NCI-H2029 (cell line): ENCODE measurements at regions not wholly inside any gene's neighbourhood (a gene's known extent, or its start where the extent isn't known, plus 50 kb on each side); places are given as distances from the start of the nearest gene placed in this dataset.
"Not testable (repeated sequence)": the region's sequence is repeated elsewhere in the genome, so short reads cannot be mapped to it uniquely, and the experiment has no call there.

Experiments used
- DNase-seq: peaks from one replicate; lab custom pipeline; 2025; lab: John Stamatoyannopoulos, UW

DNA sequence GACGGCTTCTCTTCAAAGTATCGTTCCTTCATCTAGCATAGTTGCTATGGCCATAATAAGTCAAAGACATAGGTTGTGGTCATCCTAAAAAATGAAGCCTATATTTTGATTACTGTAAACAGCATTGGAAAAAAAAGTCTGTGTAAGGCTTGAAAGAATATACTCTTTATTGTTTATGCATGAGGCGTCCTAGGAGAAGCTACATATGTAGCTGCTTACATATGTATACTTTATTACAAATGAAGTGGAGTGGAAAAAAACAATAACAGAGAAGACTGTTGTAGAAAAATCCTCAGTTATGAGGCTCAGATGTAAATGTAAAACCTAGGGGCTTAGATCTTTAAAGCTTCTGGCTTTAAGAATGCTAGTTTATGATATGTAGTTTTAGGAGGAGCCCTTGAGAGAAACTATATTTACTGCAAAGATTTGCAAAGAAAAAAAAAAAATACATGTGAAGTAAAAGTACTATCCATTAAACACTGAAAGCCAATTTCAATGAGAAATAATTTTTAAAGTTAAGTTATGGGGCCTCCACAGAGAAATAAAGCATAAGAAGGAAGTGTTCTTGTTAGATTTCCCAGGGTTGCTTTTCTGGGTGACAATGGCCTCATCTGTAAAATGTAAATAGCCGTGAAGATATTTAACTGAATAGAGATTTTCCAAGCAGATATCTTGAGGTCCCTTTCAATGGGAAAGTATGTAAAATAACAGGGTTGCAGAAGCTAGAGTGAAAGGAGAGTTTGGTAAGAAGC, 598.2 kb downstream of the TRIML1 start:
- no peak for DNase-seq

DNA sequence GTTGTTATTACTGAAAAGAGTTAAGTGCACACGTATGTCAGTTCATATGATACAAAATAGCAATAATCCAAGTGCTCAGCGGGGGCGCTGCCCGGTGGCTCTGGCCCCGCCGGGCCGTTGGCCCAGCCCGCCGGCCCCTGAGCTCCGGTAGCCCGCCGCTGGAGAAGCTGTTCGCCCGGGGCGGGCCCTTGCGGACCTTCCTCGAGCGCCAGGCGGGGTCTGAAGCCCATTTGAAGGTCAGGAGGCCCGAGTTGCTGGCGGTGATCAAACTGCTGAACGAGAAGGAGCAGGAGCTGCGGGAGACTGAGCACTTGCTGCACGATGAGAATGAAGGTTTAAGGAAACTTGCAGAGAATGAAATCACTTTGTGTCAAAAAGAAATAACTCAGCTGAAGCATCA, 599.0 kb downstream of the TRIML1 start:
- not testable (repeated sequence) for DNase-seq

DNA sequence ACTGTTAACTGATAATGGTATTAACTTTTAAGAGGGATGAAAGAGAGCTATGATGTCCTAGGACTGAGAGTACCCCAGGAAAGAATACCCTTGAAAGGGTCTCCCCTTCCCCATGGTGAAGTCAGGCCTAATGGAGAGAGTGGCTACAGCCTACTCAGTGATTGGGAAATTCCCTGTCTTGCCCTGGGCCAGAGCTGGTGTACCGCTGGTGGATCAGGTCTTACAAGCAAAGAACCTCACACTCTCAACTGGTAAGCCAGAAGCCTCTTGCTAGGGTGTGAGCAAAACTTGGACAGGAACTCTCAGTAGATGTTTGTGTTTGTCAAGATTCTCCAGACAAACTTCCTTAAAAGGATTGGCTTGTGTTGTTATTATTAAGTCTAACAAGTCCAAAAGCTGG, 600.9 kb downstream of the TRIML1 start:
- DNase-seq: not testable (repeated sequence)

DNA sequence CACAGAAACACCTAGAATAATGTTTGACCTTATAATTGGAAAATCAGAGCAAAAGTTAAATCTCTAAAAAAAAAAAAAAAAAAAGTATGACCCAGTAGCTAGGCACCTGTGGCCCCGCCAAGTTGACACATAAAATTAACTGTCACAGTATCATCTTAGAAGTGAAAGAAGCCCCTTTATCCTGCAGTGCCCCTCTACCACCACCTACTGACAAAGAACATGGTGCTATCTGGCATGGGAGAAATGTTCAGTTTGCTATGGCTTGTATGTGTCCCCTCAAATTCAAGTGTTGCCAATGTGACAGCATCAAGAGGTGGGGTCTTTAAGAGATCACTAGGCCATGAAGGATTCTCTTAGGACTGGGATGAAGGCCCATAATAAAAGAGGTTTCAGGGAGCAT, 601.5 kb downstream of the TRIML1 start:
- not testable (repeated sequence) for DNase-seq

DNA sequence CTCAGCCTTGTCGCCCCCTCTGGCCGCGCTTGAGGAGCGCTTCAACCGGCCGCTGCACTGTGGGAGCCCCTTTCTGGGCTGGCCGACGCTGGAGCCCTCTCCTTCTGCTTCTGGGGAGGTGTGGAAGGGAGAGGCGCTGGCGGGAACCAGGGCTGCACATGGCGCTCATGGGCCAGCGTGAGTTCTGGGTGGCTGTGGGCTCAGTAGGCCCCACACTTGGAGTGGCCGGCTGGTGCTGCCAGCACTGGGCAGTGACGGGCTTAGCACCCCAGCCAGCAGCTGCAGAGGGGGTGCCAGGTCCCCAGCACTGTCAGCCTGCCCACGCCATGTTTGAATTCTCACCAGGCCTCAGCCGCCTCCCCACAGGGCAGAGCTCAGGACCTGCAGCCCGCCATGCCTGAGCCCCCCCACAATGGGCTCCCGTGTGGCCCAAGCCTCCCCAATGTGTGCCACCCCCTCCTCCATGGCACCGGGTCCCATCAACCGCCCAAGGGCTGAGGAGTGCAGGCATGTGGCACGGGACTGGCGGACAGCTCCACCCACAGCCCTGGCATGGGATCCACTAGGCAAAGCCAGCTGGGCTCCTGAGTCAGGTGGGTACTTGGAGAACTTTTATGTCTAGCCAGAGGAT, 615.2 kb downstream of the TRIML1 start:
- no peak for DNase-seq

DNA sequence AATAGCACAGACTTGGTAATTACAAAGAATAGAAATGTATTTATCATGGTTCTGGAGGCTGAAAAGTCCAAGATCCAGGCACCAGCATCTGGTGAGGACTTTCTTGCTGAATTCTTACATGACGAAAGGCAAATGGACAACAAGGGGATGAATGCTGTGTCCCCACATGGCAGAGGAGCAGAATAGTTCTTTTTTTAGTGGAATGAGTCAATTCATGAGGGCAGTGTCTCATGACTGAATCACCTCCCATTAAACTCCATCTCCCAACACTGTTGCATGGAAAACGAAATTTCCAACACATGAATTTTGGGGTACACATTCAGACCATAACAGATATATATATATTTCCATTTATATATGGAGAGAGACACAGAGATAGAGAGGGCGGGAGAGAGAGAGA, 628.3 kb downstream of the TRIML1 start:
- DNase-seq: no peak

DNA sequence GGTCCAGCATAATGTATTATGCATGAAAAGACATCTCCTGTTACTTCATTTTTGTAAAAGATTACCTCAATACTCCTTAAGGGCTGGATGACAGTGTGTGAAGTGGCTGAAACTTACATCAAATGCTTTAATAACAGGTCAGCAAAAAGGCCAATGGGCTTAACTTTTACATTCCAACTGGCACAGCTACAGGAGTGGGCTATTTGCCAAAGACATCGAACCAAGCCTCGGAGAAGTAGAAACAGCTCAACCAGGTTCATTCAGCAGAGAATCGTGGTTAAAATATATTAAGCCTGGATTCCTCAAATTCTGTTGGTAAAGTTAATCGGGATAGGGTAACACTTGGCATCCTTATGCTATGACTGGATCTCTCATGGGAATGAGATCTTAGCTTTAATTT, 639.7 kb downstream of the TRIML1 start:
- DNase-seq: no peak

DNA sequence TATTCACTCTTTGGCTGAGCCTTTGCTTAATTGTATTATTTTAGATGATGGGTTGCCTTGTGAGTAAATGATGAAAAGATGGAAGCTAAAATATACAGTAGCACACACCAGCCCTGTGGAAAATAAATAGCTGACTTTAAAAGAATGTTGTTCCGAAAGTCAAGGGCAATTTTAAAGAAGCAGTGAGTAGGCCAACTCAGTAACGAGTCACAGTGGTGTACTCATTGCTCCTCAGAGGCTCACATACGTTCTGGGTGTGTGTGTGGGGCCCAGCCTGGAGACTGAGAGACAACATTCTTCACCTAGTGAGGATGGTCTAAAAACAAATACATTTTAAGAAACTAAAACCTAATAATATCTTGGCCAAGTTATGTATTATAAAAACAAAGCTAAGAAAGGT, 640.3 kb downstream of the TRIML1 start:
- DNase-seq: no peak

DNA sequence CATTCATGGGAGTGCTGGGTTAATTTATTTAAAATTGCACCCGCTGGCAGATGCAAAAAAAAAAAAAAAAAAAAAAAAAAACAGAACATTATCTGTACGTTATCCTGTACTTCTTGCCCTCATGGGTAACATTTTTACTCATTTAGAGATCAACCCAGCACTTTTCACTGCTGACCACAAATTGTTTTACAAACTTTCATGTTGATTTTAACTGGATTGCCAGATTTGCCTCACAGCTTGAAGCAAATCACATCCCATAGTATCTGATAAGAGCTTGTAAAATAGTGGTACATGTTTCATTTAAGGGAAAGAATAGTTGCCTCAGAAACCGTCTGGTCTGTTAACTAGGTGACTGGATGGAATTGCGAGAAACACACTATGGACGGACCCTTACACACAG, 640.8 kb downstream of the TRIML1 start:
- DNase-seq: no peak

DNA sequence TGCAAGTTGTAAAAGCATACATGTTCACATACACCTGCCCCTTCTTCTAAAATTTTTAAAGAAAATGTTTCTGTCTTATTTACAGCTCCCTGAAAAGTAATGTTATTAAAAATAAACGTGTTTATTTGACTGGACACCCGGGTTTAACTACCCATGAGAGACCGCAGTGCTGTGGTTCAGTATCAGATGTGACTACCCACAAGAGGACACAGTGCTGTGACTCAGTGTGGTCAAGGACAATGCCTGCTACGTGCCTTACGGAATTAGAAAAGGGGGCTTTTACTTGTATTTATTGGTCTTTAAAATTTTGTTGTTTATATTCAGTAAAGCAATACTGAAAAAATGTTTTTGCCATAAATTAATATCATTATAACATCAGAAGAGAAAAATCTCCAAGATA, 641.4 kb downstream of the TRIML1 start:
- no peak for DNase-seq

DNA sequence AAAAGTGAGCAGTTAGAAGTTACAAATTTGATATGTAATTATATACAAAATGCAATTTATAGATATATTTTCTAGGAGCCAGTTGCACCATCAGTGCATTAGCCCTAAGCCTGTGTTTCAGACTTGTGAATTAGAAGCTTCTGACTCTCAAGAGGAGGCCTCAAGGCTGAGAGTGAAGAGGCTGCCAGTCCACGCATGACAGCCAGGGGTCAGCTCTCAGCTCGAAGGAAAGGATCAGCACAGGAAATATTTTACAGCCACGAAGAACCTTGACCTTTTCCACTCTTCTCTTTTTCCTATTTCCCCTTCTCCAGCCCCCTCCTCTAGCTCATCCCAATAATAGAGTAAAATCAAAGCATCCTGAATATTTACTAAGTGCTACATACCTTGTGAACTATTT, 642.4 kb downstream of the TRIML1 start:
- DNase-seq: no peak

DNA sequence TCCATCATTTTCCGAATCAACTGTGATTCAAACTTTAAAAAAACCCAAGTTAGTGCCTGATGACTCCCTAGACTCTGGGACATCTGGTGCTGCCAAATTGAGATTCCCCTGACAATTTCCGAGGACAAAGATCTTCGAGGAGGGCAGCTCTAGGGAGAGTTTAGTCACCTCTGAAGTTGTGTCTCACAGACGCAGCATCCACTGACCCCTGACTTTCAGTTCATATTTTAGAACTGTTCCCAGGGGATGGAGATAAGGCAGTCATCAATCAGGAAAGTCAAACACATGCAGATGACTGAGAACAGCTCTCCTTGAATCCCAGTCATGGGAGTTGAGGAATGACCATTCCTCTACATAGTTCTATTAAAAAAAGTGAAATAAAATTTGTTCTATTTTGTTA, 643.9 kb downstream of the TRIML1 start:
- DNase-seq: no peak

DNA sequence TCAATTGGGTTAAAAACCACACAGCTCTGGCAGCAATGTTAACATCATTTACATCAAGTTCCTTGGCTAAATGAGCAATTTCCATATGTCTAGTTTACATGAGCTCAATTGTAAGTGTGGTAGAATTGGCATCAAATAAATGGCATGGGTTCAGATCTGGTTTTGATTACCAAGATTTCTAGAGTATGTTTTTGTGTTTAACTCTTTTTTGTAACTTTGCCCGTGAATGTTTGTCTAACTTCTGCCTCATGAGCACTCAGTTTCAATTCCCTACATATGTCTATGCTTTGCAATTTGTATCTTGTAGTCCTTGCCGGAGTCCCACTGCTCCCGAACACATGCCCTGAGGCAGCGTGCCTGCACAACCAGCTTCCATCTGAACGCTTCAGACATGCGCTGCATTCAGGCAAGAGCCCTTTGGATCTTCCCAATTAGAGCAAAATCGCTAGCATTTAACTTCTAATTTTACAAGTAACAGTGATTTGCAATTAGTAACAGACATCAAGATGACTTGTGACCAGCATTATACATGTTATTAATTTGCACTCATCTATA, 644.4 kb downstream of the TRIML1 start:
- no peak for DNase-seq

DNA sequence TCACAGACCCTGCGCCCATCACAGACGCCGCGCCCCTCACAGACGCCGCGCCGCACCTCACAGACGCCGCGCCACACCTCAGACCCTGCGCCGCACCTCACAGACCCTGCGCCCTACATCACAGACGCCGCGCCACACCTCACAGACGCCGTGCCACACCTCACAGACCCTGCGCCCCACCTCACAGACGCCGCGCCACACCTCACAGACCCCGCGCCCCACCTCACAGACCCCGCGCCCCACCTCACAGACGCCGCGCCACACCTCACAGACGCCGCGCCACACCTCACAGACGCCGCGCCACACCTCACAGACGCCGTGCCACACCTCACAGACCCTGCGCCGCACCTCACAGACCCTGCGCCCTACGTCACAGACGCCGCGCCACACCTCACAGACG, 657.4 kb downstream of the TRIML1 start:
- not testable (repeated sequence) for DNase-seq

DNA sequence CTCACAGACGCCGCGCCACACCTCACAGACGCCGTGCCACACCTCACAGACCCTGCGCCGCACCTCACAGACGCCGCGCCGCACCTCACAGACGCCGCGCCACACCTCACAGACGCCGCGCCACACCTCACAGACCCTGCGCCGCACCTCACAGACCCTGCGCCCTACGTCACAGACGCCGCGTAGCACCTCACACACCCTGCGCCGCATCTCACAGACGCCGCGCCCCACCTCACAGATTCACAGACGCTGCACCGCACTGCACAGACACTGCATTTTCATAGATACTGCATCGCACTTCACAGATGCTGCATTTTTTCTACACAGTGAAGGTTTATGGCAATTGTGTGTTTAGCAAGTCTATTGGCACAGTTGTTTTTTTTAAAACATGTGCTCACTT, 657.8 kb downstream of the TRIML1 start:
- DNase-seq: not testable (repeated sequence)

DNA sequence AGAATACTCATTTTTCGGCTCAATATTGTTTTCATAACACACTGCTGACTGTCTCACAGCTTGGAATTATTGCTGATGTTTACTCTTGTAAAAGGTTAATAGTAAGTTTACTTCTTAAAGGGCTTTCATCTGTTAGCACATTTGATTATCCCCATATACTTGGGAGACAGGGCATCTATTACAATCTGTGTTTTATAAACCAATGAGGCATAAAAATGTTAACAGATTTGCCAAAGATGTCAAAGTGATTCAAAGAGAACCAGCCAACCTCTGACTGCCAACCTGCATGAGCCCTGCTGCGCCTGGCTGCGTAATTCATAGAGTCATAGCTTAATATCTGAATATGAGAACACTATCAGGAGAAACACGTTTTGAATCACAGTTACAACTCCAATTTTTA, 665.6 kb downstream of the TRIML1 start:
- DNase-seq: no peak

DNA sequence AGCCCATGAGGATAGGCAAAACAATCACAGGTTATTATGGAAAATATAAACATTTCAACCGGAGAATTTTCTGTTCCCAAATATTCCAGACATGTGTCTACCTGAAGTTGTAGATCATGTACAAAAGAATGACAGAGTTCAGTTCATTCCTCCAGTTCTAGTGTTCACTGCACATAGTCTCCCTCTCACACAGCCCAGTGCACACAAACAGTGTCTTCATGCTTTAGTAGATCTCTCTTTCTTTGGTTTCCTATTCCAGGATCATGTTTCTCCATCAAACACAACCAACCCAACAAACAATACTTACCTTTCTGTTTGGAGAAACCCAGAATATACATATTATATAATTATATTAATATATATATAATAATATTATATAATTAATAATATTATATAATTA, 671.9 kb downstream of the TRIML1 start:
- no peak for DNase-seq

DNA sequence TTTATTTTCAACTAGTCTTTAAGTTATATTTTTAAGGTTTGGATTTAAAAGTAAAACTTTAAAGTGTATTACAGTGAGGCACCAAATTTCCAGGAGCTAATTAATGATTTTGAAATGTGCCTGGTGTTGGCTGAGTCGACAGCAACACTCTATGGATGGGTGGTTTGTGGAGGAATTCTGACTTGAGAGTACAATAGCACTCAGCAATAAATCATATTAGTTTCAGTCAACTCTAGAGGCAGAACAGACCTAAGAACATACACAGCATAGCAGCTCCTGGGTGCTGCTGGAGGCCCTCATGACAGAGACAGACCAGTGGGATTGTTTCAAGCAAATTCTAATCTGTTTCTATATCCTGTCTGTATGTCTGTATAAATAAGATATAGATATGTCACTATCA, 673.4 kb downstream of the TRIML1 start:
- no peak for DNase-seq

DNA sequence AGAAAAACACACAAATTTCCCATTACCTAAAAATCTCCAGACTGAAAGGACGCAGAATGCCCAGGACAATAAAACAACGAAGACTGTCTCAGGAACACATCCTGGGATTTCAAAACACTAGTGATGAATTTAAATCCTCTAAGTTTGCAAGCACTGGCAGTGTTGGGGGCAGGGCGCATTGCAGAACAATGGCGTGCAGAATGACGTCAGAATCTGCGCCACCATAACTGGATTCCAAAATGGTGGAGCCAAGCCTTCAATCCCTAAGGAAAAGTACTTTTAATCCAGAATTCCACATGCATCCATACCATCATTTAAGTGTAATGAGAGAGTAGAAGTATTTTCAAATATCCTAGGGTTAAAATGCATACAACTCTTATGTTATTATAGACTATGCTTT, 679.1 kb downstream of the TRIML1 start:
- DNase-seq: no peak

DNA sequence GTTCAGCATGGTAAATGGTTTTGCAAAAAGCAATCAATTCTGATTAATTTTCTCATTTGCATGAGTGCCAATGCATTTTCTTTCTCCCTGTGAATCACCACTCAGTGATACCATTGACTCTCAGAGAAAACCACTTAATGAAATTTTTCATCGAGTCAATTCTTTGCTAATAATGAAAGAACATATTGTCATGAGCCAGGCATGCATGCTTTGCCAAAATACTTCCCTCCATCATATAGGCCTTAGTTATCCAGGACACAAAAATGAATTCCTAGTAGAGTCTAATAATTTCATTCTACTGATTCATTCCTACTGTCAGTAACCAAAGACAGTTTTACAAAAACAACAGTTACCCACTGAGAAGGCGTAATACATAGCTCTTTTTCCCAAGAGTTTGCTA, 680.0 kb downstream of the TRIML1 start:
- DNase-seq: no peak

DNA sequence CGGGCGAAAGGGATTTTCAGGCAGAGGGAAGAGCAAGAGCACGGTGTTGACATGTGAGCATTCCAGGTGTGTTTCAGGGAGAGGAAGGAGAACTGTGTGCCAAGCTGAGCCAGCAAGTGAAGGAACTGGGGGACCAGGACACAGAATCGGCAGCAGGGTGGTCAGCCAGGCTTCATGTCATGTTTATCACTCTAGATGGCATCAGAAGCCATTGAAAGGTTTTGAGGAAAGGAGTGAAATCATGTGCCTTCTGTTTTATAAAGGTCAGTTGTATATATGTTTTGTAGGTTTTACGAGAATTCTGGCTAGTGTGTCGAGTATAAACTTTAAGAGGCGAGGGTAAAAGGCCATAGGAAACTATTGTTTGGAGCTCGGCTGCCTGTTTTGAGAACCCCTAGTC, 682.3 kb downstream of the TRIML1 start:
- no peak for DNase-seq

DNA sequence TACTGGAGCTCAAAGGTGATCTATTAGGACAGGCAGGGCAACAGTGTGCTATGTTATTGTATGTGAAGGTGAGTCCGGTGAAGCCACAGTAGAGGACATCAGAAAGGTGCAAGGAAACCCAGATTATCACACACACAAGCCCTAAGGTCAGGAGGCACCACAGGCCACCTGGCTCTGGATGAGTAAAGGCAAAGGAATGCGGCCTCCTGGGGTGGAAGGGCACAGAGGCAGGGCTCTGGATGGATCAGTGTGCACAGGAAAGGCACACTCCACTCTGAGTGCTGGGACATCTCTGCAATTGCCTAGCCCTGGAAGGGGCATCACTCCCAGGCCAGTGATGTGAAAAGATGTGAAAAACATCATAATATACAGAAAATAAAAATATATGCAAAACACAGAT, 683.5 kb downstream of the TRIML1 start:
- no peak for DNase-seq

DNA sequence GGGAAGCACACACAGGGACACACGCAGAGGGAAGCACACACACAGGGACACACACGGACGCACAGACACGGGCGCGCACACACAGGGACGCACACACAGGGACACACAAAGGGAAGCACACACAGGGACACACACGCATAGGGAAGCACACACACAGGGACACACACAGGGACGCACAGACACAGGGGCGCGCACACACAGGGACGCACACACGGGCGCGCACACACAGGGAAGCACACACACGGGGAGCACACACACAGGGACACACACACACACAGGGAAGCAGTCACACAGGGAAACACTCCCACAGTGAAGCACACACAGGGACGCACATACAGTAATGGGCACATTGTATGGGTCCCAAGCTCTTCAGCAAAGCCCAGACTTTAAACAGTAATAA, 685.3 kb downstream of the TRIML1 start:
- DNase-seq: no peak

DNA sequence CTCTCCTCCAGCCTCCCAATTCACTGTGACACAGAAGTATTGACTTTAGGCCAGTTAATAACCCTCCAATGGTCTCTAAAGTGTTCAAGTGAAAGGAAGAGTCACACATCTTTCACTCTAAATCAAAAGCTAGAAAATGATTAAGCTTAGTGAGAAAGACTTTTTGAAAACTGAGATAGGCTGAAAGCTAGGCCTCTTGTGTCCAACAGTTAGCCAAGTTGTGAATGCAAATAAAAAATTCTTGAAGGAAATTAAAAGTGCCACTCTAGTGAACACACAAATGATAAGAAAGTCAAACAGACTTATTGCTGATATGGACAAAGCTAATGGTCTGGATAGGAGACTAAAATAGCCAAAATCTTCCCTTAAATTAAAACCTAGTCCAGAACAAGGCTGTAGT, 687.2 kb downstream of the TRIML1 start:
- no peak for DNase-seq
